Activated T-cell treated with anti-CD3 and anti-CD28 coated beads, Interleukin-2, amount 50 U/mL, for 4 hours (primary cell): ENCODE measurements at regions not wholly inside any gene's neighbourhood (a gene's known extent, or its start where the extent isn't known, plus 50 kb on each side); places are given as distances from the start of the nearest gene placed in this dataset.
"Not testable (repeated sequence)": the region's sequence is repeated elsewhere in the genome, so short reads cannot be mapped to it uniquely, and the experiment has no call there.

Source experiments
- ATAC-seq, 2 donors: fragments of 200-7000 bp; cut with Tn5 transposase; one replicate each; pipeline ENCODE4 v1.10.0; 2021
- DNase-seq: peaks from one replicate; pipeline ENCODE4 v3.0.0-alpha.2; 2020
- H3K27me3 Mint-ChIP-seq: one replicate; pipeline ENCODE4 v1.8.0; 2021; ENCODE audit warnings: low read depth, mixed read lengths
- H3K36me3 Mint-ChIP-seq: one replicate; pipeline ENCODE4 v1.8.0; 2022; ENCODE audit warnings: mixed read lengths; ENCODE audit not compliant: insufficient read depth
- H3K4me1 Mint-ChIP-seq: one replicate; pipeline ENCODE4 v1.8.0; 2021; ENCODE audit warnings: low read depth, mixed read lengths
- H3K4me3 Mint-ChIP-seq: one replicate; pipeline ENCODE4 v1.8.0; 2021; ENCODE audit warnings: mild to moderate bottlenecking, moderate library complexity, mixed read lengths
- H3K9me3 Mint-ChIP-seq: one replicate; pipeline ENCODE4 v1.8.0; 2021; ENCODE audit warnings: mixed read lengths

DNA sequence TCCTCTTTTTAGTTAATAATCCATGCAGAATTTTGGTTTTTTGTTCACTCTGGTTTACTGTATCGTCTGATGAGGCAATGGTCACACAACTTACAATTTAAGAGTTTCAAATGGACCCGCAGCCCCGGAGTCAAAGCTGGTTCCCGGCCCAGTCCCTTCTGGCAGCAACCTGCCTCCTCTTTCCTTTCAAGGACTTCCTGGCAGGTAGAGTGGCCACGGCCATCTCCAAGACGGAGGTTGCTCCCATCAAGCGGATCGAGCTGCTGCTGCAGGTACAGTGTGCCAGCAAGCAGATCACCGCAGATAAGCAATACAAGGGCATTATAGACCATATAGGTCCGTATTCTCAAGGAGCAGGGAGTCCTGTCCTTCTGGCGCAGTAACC lies 218.2 kb downstream of the GJA1 start:
- no peak for DNase-seq
- no peaks in the 10 kb centered on the region for H3K36me3 Mint-ChIP-seq
- H3K9me3 Mint-ChIP-seq: no peaks in the 10 kb centered on the region
- H3K27me3 Mint-ChIP-seq: no peaks in the 10 kb centered on the region
- H3K4me1 Mint-ChIP-seq: peaks cover 28% of the 10 kb centered on the region
- ATAC-seq: no peak
- H3K4me3 Mint-ChIP-seq: no peak overlapping the region

- Mint-ChIP-seq H3K27me3 (no peaks in the 10 kb centered on the region), H3K36me3 (no peaks in the 10 kb centered on the region)
- ATAC-seq: no peak
Measured at GRCh38 chr6:121657972-121658371, 222.5 kb downstream of the GJA1 start.

DNA sequence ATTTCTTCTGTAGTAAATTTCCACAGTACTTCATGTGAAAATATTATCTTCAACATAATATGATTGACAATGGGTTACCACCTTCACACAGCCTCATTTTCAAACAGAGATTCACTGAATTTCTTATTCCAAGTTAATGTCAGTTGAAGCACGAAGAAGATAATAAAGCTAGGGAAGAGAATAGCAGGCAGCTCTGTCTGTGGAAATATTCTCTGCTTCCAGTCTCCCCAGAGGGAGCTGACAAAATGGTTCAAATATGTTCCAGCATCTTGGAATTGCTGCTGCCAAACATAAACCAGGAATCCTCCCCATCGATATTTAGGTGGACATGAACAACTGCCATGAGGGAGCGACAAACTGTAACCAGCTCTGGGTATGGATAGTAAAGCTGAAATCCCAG lies 224.8 kb downstream of the GJA1 start:
- H3K9me3 Mint-ChIP-seq: peaks cover 2% of the 10 kb centered on the region
- ATAC-seq (no peak), DNase-seq (no peak)
- no peak overlapping the region for H3K4me3 Mint-ChIP-seq
- no peaks in the 10 kb centered on the region for H3K36me3 Mint-ChIP-seq
- H3K4me1 Mint-ChIP-seq: no peaks in the 10 kb centered on the region
- H3K27me3 Mint-ChIP-seq: no peaks in the 10 kb centered on the region

More at GRCh38 chr6:121657972-121658371, 222.5 kb downstream of the GJA1 start:
- Mint-ChIP-seq H3K4me1 (peaks cover 5% of the 10 kb centered on the region), H3K9me3 (no peaks in the 10 kb centered on the region), H3K4me3 (no peak overlapping the region)
- DNase-seq: no peak

DNA sequence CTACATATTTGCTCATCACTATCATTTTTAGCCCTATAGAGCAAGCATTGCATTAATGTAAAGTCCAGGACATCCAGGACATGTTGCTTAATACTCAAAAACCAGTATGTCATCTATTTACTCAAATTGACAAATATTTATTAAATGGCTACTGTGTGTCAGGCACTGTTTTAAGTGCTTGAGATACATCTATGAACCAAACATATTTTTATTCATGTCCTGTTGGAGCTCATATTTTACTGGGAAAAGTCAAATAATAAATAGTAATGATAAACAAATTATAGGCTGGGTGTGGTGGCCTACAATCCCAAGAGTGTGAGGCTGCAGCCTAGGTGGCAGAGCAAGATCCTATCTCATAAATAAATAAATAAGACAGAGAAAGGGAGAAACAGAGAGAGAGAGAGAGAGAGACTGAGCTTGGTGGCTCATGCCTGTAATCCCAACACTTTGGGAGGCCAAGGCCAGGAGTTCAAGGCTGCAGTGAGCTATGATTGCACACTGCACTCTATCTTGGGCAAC lies 227.9 kb downstream of the GJA1 start:
- ATAC-seq: no peak

DNA sequence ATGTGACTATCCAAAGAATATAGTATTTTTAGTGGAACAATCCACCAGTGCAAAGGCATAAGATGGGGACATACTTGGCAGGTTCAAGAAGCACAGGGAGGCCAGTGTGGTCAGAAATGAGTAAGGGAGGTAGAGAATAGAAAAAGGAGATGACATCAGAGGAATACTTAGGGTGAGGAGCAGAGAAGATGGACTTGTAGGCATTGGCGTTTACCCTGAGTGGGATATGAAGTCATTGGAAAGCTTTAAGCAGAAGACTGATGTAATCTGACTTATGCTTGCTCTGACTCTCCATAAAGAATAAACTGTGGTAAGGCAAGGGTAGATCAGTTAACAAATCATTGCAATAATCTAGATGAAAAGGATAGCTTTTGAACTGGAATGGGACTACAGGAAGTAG lies 228.7 kb downstream of the GJA1 start:
- Mint-ChIP-seq H3K4me3 (no peak overlapping the region), H3K36me3 (no peaks in the 10 kb centered on the region), H3K27me3 (no peaks in the 10 kb centered on the region), H3K4me1 (no peaks in the 10 kb centered on the region), H3K9me3 (peaks cover 3% of the 10 kb centered on the region)
- DNase-seq (no peak), ATAC-seq (no peak)

More for the DNA sequence above, 227.9 kb downstream of the GJA1 start:
- no peak for DNase-seq
- Mint-ChIP-seq H3K27me3 (no peaks in the 10 kb centered on the region), H3K4me1 (no peaks in the 10 kb centered on the region), H3K4me3 (no peak overlapping the region), H3K9me3 (peaks cover 3% of the 10 kb centered on the region), H3K36me3 (no peaks in the 10 kb centered on the region)

- no peaks in the 10 kb centered on the region for H3K4me1 Mint-ChIP-seq
- ATAC-seq: no peak
- no peaks in the 10 kb centered on the region for H3K27me3 Mint-ChIP-seq
- peaks cover 3% of the 10 kb centered on the region for H3K9me3 Mint-ChIP-seq
- no peaks in the 10 kb centered on the region for H3K36me3 Mint-ChIP-seq
- DNase-seq: no peak
- no peak overlapping the region for H3K4me3 Mint-ChIP-seq
Measured at GRCh38 chr6:121666814-121667213, 231.4 kb downstream of the GJA1 start.

DNA sequence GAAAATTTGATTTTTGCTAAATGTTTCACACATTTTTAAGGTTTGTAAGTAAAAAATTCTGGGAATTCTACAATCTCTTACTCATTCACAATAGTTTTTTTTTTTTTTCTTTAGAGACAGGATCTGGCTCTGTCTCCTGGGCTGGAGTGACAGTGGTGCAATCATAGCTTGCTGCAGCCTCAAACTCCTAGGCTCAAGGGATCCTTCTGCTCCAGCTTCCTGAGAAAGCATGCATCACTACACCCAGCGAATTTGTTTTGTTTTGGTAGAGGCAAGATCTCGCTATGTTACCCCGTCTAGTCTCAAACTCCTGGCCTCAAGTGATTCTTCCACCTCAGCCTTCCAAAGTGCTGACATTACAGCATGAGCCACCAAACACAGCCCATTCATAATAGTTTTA lies 232.8 kb downstream of the GJA1 start:
- H3K9me3 Mint-ChIP-seq: peaks cover 3% of the 10 kb centered on the region
- no peaks in the 10 kb centered on the region for H3K36me3 Mint-ChIP-seq
- no peaks in the 10 kb centered on the region for H3K4me1 Mint-ChIP-seq
- no peaks in the 10 kb centered on the region for H3K27me3 Mint-ChIP-seq
- DNase-seq: no peak
- H3K4me3 Mint-ChIP-seq: no peak overlapping the region
- ATAC-seq: no peak

DNA sequence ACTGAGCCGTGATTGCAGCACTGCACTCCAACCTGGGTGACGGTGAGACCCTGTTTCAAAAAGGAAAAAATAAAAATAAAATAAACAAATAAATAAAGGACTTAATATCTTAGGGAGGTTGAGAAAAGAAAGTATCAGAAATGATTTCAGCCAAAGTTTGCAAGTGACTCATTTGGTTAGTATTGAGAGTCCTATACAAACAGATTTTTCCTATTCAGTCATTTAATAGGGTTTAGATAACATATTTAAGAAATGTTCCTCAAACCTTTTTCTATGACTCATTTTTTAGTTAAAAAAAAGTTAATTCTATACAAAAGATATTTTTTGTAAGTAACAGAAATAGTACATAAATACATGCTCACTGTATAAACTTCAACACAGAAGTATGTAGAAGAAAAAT lies 235.1 kb downstream of the GJA1 start:
- no peak for DNase-seq
- Mint-ChIP-seq H3K27me3 (no peaks in the 10 kb centered on the region), H3K4me3 (no peak overlapping the region), H3K36me3 (no peaks in the 10 kb centered on the region), H3K4me1 (no peaks in the 10 kb centered on the region), H3K9me3 (no peaks in the 10 kb centered on the region)
- ATAC-seq: no peak

DNA sequence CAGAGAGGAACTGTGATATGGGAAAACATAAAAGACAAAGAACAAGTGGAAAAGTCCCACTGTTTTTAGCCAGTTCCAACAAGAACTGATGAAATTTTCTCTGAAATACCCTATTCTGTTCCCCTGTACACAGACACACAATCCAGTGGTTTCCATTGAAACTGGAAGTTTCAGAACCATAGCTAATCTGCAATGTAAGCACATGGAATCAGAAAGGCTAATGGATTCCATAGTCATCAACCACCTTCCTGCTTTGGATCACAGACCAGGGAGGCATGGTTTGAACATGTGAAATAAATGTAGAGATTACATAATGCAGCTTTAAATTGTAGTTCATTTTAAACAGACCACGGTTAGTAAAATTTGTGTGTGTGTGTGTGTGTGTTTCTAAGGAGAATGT lies 242.1 kb downstream of the GJA1 start:
- ATAC-seq (no peak), DNase-seq (no peak)
- H3K4me1 Mint-ChIP-seq: no peaks in the 10 kb centered on the region
- H3K9me3 Mint-ChIP-seq: no peaks in the 10 kb centered on the region
- H3K27me3 Mint-ChIP-seq: no peaks in the 10 kb centered on the region
- no peaks in the 10 kb centered on the region for H3K36me3 Mint-ChIP-seq
- H3K4me3 Mint-ChIP-seq: no peak overlapping the region

- H3K9me3 Mint-ChIP-seq: no peaks in the 10 kb centered on the region
- no peaks in the 10 kb centered on the region for H3K4me1 Mint-ChIP-seq
- H3K27me3 Mint-ChIP-seq: no peaks in the 10 kb centered on the region
- DNase-seq (no peak), ATAC-seq (no peak)
- no peak overlapping the region for H3K4me3 Mint-ChIP-seq
- no peaks in the 10 kb centered on the region for H3K36me3 Mint-ChIP-seq
Measured at GRCh38 chr6:121678245-121678644, 242.8 kb downstream of the GJA1 start.

GRCh38 chr6:121680058-121680457 lies 244.6 kb downstream of the GJA1 start:
- Mint-ChIP-seq H3K4me3 (no peak overlapping the region), H3K4me1 (no peaks in the 10 kb centered on the region), H3K27me3 (no peaks in the 10 kb centered on the region), H3K36me3 (no peaks in the 10 kb centered on the region), H3K9me3 (no peaks in the 10 kb centered on the region)
- DNase-seq (no peak), ATAC-seq (no peak)

GRCh38 chr6:121682666-121683065 lies 247.2 kb downstream of the GJA1 start:
- no peak for DNase-seq
- no peak overlapping the region for H3K4me3 Mint-ChIP-seq
- H3K9me3 Mint-ChIP-seq: no peaks in the 10 kb centered on the region
- no peaks in the 10 kb centered on the region for H3K4me1 Mint-ChIP-seq
- no peaks in the 10 kb centered on the region for H3K36me3 Mint-ChIP-seq
- H3K27me3 Mint-ChIP-seq: no peaks in the 10 kb centered on the region
- no peak for ATAC-seq

GRCh38 chr6:121685806-121686205 lies 250.4 kb downstream of the GJA1 start:
- H3K27me3 Mint-ChIP-seq, ATAC-seq, H3K4me1 Mint-ChIP-seq, H3K4me3 Mint-ChIP-seq, H3K9me3 Mint-ChIP-seq, H3K36me3 Mint-ChIP-seq, DNase-seq: not testable (repeated sequence)

- DNase-seq: no peak
- H3K27me3 Mint-ChIP-seq: no peaks in the 10 kb centered on the region
- no peaks in the 10 kb centered on the region for H3K9me3 Mint-ChIP-seq
- H3K4me3 Mint-ChIP-seq: no peak overlapping the region
- no peak for ATAC-seq
- peaks cover 9% of the 10 kb centered on the region for H3K4me1 Mint-ChIP-seq
- no peaks in the 10 kb centered on the region for H3K36me3 Mint-ChIP-seq
Measured at GRCh38 chr6:121686611-121687023, 251.2 kb downstream of the GJA1 start.

DNA sequence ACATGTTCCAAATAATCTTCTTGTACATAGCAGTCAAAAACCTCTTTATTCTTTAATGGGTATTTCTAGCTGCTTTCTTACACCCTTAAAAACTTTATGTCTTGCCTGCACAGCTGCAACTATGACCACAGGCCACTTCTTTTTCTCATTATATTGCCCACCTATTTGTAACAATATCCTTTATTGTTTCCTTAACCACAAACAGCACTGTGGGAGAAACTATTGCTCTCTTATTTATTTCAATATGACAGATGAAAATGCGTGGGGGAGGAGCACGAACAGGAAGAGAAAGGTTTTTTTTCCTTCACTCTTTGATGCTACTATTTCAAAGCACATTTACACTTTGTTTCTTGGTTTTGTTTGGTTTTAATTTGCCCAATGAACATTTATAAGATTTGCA lies 253.5 kb downstream of the GJA1 start:
- no peaks in the 10 kb centered on the region for H3K9me3 Mint-ChIP-seq
- peaks cover 9% of the 10 kb centered on the region for H3K4me1 Mint-ChIP-seq
- no peak overlapping the region for H3K4me3 Mint-ChIP-seq
- ATAC-seq: no peak
- H3K36me3 Mint-ChIP-seq: no peaks in the 10 kb centered on the region
- no peaks in the 10 kb centered on the region for H3K27me3 Mint-ChIP-seq
- DNase-seq: no peak

DNA sequence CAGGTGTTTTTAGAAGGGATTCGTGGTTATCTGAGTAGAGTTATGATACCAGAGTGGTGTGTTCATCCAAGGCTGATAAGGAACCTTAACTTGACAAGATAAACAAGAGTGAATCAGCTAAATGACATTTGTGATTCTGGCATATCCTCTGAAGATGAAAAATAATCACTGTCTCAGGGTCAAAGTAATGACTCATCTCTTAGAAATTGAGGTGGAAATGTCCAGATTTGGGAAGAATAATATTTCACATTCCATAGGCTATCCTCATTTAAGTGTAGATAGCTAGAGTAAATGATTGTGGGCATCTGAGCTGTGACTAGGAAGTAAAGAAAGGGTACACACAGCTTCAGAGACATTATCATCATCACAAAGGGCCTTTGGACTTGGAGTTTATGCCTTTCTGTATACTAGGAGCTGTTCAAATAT lies 255.7 kb downstream of the GJA1 start:
- Mint-ChIP-seq H3K4me3 (no peak overlapping the region), H3K36me3 (no peaks in the 10 kb centered on the region), H3K9me3 (no peaks in the 10 kb centered on the region), H3K27me3 (no peaks in the 10 kb centered on the region), H3K4me1 (peaks cover 9% of the 10 kb centered on the region)
- DNase-seq (no peak), ATAC-seq (no peak)
